ENCODE measurements at regions not wholly inside any gene's neighbourhood (a gene's known extent, or its start where the extent isn't known, plus 50 kb on each side); places are given as distances from the start of the nearest gene placed in this dataset.
"Not testable (repeated sequence)": the region's sequence is repeated elsewhere in the genome, so short reads cannot be mapped to it uniquely, and the experiment has no call there.

GRCh38 chr2:84231478-84231877 lies 227.6 kb downstream of the SUCLG1 start:
- no peak overlapping the region for H3K9ac ChIP-seq (ENCODE audit: low read depth in 1 of 2, low read length in 2 of 2)
- no peaks in the 10 kb centered on the region for H3K27me3 ChIP-seq (ENCODE audit: control insufficient read depth in 1 of 2, insufficient read depth in 2 of 2, low read length in 2 of 2)
- H3K27ac ChIP-seq (ENCODE audit: low read depth, low read length): no peak overlapping the region
- H3K4me3 ChIP-seq (ENCODE audit: low read depth in 1 of 2, low read length in 2 of 2): no peak overlapping the region
- H3K4me1 ChIP-seq (ENCODE audit: control insufficient read depth in 1 of 2, insufficient read depth in 2 of 2, low read length in 2 of 2): no peaks in the 10 kb centered on the region
- H3K36me3 ChIP-seq (ENCODE audit: control insufficient read depth in 1 of 2, insufficient read depth in 2 of 2, low read length in 2 of 2): no peaks in the 10 kb centered on the region
- H3K9me3 ChIP-seq (ENCODE audit: control insufficient read depth in 1 of 2, low read length in 2 of 2): no peaks in the 10 kb centered on the region

- Histone ChIP-seq H3K9ac (ENCODE audit: low read depth in 1 of 2, low read length in 2 of 2) (no peak overlapping the region), H3K36me3 (ENCODE audit: control insufficient read depth in 1 of 2, insufficient read depth in 2 of 2, low read length in 2 of 2) (no peaks in the 10 kb centered on the region), H3K9me3 (ENCODE audit: control insufficient read depth in 1 of 2, low read length in 2 of 2) (no peaks in the 10 kb centered on the region), H3K4me1 (ENCODE audit: control insufficient read depth in 1 of 2, insufficient read depth in 2 of 2, low read length in 2 of 2) (no peaks in the 10 kb centered on the region), H3K27ac (ENCODE audit: low read depth, low read length) (no peak overlapping the region), H3K4me3 (ENCODE audit: low read depth in 1 of 2, low read length in 2 of 2) (no peak overlapping the region), H3K27me3 (ENCODE audit: control insufficient read depth in 1 of 2, insufficient read depth in 2 of 2, low read length in 2 of 2) (no peaks in the 10 kb centered on the region)
Observed at GRCh38 chr2:84224121-84224520, 235.0 kb downstream of the SUCLG1 start.

GRCh38 chr2:84223191-84223590 lies 235.9 kb downstream of the SUCLG1 start:
- H3K9ac ChIP-seq (ENCODE audit: low read depth in 1 of 2, low read length in 2 of 2): no peak overlapping the region
- H3K9me3 ChIP-seq (ENCODE audit: control insufficient read depth in 1 of 2, low read length in 2 of 2): no peaks in the 10 kb centered on the region
- no peaks in the 10 kb centered on the region for H3K27me3 ChIP-seq (ENCODE audit: control insufficient read depth in 1 of 2, insufficient read depth in 2 of 2, low read length in 2 of 2)
- H3K27ac ChIP-seq (ENCODE audit: low read depth, low read length): no peak overlapping the region
- no peaks in the 10 kb centered on the region for H3K36me3 ChIP-seq (ENCODE audit: control insufficient read depth in 1 of 2, insufficient read depth in 2 of 2, low read length in 2 of 2)
- no peaks in the 10 kb centered on the region for H3K4me1 ChIP-seq (ENCODE audit: control insufficient read depth in 1 of 2, insufficient read depth in 2 of 2, low read length in 2 of 2)
- no peak overlapping the region for H3K4me3 ChIP-seq (ENCODE audit: low read depth in 1 of 2, low read length in 2 of 2)

- H3K9me3 ChIP-seq (ENCODE audit: control insufficient read depth in 1 of 2, low read length in 2 of 2); H3K27me3 ChIP-seq (ENCODE audit: control insufficient read depth in 1 of 2, insufficient read depth in 2 of 2, low read length in 2 of 2); H3K4me1 ChIP-seq (ENCODE audit: control insufficient read depth in 1 of 2, insufficient read depth in 2 of 2, low read length in 2 of 2); H3K27ac ChIP-seq (ENCODE audit: low read depth, low read length); H3K36me3 ChIP-seq (ENCODE audit: control insufficient read depth in 1 of 2, insufficient read depth in 2 of 2, low read length in 2 of 2); H3K9ac ChIP-seq (ENCODE audit: low read depth in 1 of 2, low read length in 2 of 2); H3K4me3 ChIP-seq (ENCODE audit: low read depth in 1 of 2, low read length in 2 of 2): not testable (repeated sequence)
Observed at GRCh38 chr2:84221102-84221501, 238.0 kb downstream of the SUCLG1 start.

GRCh38 chr2:84217456-84217855 lies 241.6 kb downstream of the SUCLG1 start:
- no peaks in the 10 kb centered on the region for H3K36me3 ChIP-seq (ENCODE audit: control insufficient read depth in 1 of 2, insufficient read depth in 2 of 2, low read length in 2 of 2)
- H3K9me3 ChIP-seq (ENCODE audit: control insufficient read depth in 1 of 2, low read length in 2 of 2): no peaks in the 10 kb centered on the region
- H3K4me1 ChIP-seq (ENCODE audit: control insufficient read depth in 1 of 2, insufficient read depth in 2 of 2, low read length in 2 of 2): no peaks in the 10 kb centered on the region
- H3K27ac ChIP-seq (ENCODE audit: low read depth, low read length): no peak overlapping the region
- no peak overlapping the region for H3K4me3 ChIP-seq (ENCODE audit: low read depth in 1 of 2, low read length in 2 of 2)
- H3K27me3 ChIP-seq (ENCODE audit: control insufficient read depth in 1 of 2, insufficient read depth in 2 of 2, low read length in 2 of 2): no peaks in the 10 kb centered on the region
- H3K9ac ChIP-seq (ENCODE audit: low read depth in 1 of 2, low read length in 2 of 2): no peak overlapping the region

GRCh38 chr2:84214455-84214854 lies 244.6 kb downstream of the SUCLG1 start:
- Histone ChIP-seq H3K36me3 (ENCODE audit: control insufficient read depth in 1 of 2, insufficient read depth in 2 of 2, low read length in 2 of 2) (no peaks in the 10 kb centered on the region), H3K27me3 (ENCODE audit: control insufficient read depth in 1 of 2, insufficient read depth in 2 of 2, low read length in 2 of 2) (no peaks in the 10 kb centered on the region), H3K4me1 (ENCODE audit: control insufficient read depth in 1 of 2, insufficient read depth in 2 of 2, low read length in 2 of 2) (no peaks in the 10 kb centered on the region), H3K9me3 (ENCODE audit: control insufficient read depth in 1 of 2, low read length in 2 of 2) (no peaks in the 10 kb centered on the region), H3K27ac (ENCODE audit: low read depth, low read length) (no peak overlapping the region), H3K4me3 (ENCODE audit: low read depth in 1 of 2, low read length in 2 of 2) (no peak overlapping the region), H3K9ac (ENCODE audit: low read depth in 1 of 2, low read length in 2 of 2) (no peak overlapping the region)

- Histone ChIP-seq H3K9me3 (ENCODE audit: control insufficient read depth in 1 of 2, low read length in 2 of 2) (no peaks in the 10 kb centered on the region), H3K36me3 (ENCODE audit: control insufficient read depth in 1 of 2, insufficient read depth in 2 of 2, low read length in 2 of 2) (no peaks in the 10 kb centered on the region), H3K4me3 (ENCODE audit: low read depth in 1 of 2, low read length in 2 of 2) (no peak overlapping the region), H3K27me3 (ENCODE audit: control insufficient read depth in 1 of 2, insufficient read depth in 2 of 2, low read length in 2 of 2) (no peaks in the 10 kb centered on the region), H3K27ac (ENCODE audit: low read depth, low read length) (no peak overlapping the region), H3K4me1 (ENCODE audit: control insufficient read depth in 1 of 2, insufficient read depth in 2 of 2, low read length in 2 of 2) (no peaks in the 10 kb centered on the region), H3K9ac (ENCODE audit: low read depth in 1 of 2, low read length in 2 of 2) (no peak overlapping the region)
Observed at GRCh38 chr2:84212611-84213314, 246.3 kb downstream of the SUCLG1 start.

- Histone ChIP-seq H3K4me3 (ENCODE audit: low read depth in 1 of 2, low read length in 2 of 2) (no peak overlapping the region), H3K9me3 (ENCODE audit: control insufficient read depth in 1 of 2, low read length in 2 of 2) (no peaks in the 10 kb centered on the region), H3K27ac (ENCODE audit: low read depth, low read length) (no peak overlapping the region), H3K27me3 (ENCODE audit: control insufficient read depth in 1 of 2, insufficient read depth in 2 of 2, low read length in 2 of 2) (peaks cover 0 to 4% of the 10 kb centered on the region in 2 donors), H3K4me1 (ENCODE audit: control insufficient read depth in 1 of 2, insufficient read depth in 2 of 2, low read length in 2 of 2) (no peaks in the 10 kb centered on the region), H3K9ac (ENCODE audit: low read depth in 1 of 2, low read length in 2 of 2) (no peak overlapping the region), H3K36me3 (ENCODE audit: control insufficient read depth in 1 of 2, insufficient read depth in 2 of 2, low read length in 2 of 2) (no peaks in the 10 kb centered on the region)
Observed at GRCh38 chr2:84209941-84210340, 249.1 kb downstream of the SUCLG1 start.

GRCh38 chr2:84204995-84205394 lies 254.1 kb downstream of the SUCLG1 start:
- peaks cover 0 to 4% of the 10 kb centered on the region in 2 donors for H3K27me3 ChIP-seq (ENCODE audit: control insufficient read depth in 1 of 2, insufficient read depth in 2 of 2, low read length in 2 of 2)
- H3K4me3 ChIP-seq (ENCODE audit: low read depth in 1 of 2, low read length in 2 of 2): no peak overlapping the region
- no peaks in the 10 kb centered on the region for H3K9me3 ChIP-seq (ENCODE audit: control insufficient read depth in 1 of 2, low read length in 2 of 2)
- no peak overlapping the region for H3K9ac ChIP-seq (ENCODE audit: low read depth in 1 of 2, low read length in 2 of 2)
- no peaks in the 10 kb centered on the region for H3K4me1 ChIP-seq (ENCODE audit: control insufficient read depth in 1 of 2, insufficient read depth in 2 of 2, low read length in 2 of 2)
- no peak overlapping the region for H3K27ac ChIP-seq (ENCODE audit: low read depth, low read length)
- no peaks in the 10 kb centered on the region for H3K36me3 ChIP-seq (ENCODE audit: control insufficient read depth in 1 of 2, insufficient read depth in 2 of 2, low read length in 2 of 2)

- Histone ChIP-seq H3K9me3 (ENCODE audit: control insufficient read depth in 1 of 2, low read length in 2 of 2) (no peaks in the 10 kb centered on the region), H3K4me3 (ENCODE audit: low read depth in 1 of 2, low read length in 2 of 2) (no peak overlapping the region), H3K4me1 (ENCODE audit: control insufficient read depth in 1 of 2, insufficient read depth in 2 of 2, low read length in 2 of 2) (no peaks in the 10 kb centered on the region), H3K36me3 (ENCODE audit: control insufficient read depth in 1 of 2, insufficient read depth in 2 of 2, low read length in 2 of 2) (no peaks in the 10 kb centered on the region), H3K9ac (ENCODE audit: low read depth in 1 of 2, low read length in 2 of 2) (no peak overlapping the region), H3K27me3 (ENCODE audit: control insufficient read depth in 1 of 2, insufficient read depth in 2 of 2, low read length in 2 of 2) (peaks cover 0 to 4% of the 10 kb centered on the region in 2 donors), H3K27ac (ENCODE audit: low read depth, low read length) (no peak overlapping the region)
Observed at GRCh38 chr2:84202166-84202565, 256.9 kb downstream of the SUCLG1 start.

GRCh38 chr2:84201158-84201557 lies 257.9 kb downstream of the SUCLG1 start:
- Histone ChIP-seq H3K36me3 (ENCODE audit: control insufficient read depth in 1 of 2, insufficient read depth in 2 of 2, low read length in 2 of 2) (no peaks in the 10 kb centered on the region), H3K4me3 (ENCODE audit: low read depth in 1 of 2, low read length in 2 of 2) (no peak overlapping the region), H3K27me3 (ENCODE audit: control insufficient read depth in 1 of 2, insufficient read depth in 2 of 2, low read length in 2 of 2) (peaks cover 0 to 2% of the 10 kb centered on the region in 2 donors), H3K9ac (ENCODE audit: low read depth in 1 of 2, low read length in 2 of 2) (no peak overlapping the region), H3K27ac (ENCODE audit: low read depth, low read length) (no peak overlapping the region), H3K9me3 (ENCODE audit: control insufficient read depth in 1 of 2, low read length in 2 of 2) (no peaks in the 10 kb centered on the region), H3K4me1 (ENCODE audit: control insufficient read depth in 1 of 2, insufficient read depth in 2 of 2, low read length in 2 of 2) (no peaks in the 10 kb centered on the region)

Measured in duodenal mucosa (tissue), 2 donors.